T-helper 1 cell (primary cell): ENCODE measurements at regions not wholly inside any gene's neighbourhood (a gene's known extent, or its start where the extent isn't known, plus 50 kb on each side); places are given as distances from the start of the nearest gene placed in this dataset.
"Not testable (repeated sequence)": the region's sequence is repeated elsewhere in the genome, so short reads cannot be mapped to it uniquely, and the experiment has no call there.

Source experiments
- DNase-seq, 5 donors: peaks; one replicate each; pipeline ENCODE4 v3.0.0-alpha.2; 2012 to 2020

DNA sequence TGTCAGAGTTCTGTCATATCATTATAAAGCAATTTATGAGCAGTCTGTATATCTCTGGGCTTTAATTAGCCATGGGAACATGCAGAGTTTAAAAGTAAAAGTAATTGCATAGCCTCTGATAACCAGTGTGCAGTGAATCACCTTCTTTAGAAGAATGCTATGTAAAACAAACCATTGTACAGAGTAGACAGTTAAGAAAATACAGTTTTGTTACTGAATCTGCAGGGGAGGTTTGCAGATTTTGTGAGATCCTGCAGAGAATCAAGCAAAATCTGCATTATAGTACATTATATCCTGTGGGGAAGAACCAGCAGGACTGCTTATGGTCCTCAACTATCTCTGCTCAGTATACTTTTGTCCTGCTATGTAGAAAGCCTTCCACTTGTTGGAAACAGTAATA is 396.2 kb upstream of the NAALADL2 start:
- DNase-seq, result no peak

DNA sequence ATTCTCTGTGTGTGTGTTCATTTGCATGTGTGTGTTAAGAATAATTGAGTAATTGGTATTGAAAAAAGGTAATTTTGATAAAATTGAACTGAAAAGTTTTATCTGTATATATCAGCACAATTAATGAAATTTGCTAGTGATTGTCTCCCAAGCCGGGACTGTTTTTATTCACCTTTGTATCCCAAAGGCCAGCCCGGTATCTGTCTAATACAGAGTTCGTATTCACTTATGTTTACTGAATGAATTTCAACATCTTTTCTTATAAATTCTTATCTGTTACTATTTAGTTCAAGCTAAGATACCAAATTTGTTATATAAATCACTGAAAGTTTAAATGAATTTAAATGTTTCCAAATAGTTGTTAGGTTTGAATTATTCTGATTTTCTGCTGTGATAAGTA is 394.0 kb upstream of the NAALADL2 start:
- DNase-seq, result no peak

DNA sequence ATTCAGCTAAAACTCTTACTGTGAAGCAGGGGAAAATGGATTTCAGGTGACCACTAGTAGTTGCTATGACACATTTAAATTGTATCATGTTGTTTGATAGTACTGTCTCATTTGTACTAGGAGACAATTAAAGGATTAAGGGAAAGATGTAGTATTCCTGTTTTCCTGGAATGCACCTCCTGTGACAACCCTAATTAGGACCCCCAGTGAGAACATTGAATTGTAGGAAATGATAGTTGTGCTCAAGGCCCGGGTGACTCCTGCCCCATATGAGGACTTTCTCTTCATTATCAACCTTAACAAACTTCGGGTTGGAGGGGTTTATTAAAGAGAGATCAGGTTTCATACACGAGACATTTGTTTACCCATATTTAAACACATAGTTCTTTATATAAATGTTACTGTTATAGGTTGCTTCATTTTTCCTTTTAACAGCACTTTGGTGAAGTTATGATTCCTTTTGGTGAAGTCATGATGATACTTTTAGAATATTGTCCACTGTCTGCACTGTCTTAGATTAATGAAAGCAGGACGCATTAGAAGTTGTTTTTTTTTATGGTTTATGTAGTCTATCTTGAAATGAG is 392.6 kb upstream of the NAALADL2 start:
- no peak for DNase-seq

DNA sequence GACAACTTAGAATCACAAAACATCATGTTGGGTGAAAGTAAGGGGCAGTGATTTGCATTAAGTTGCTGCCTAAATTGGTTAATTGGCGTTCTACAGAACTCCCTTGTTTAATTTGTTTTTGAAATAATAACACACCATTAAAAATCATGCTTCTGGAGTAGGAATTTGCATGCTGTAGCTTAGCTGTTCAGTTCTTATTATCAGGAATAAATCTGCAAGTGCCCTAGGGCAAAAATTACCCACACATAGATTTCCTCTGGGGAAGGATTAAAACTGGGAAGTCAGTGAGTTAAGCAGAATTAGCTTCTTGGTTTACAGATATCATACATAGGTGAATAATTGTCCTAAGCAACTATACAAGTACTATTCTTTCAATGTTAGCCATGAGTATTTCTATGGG is 381.6 kb upstream of the NAALADL2 start:
- DNase-seq, result no peak

DNA sequence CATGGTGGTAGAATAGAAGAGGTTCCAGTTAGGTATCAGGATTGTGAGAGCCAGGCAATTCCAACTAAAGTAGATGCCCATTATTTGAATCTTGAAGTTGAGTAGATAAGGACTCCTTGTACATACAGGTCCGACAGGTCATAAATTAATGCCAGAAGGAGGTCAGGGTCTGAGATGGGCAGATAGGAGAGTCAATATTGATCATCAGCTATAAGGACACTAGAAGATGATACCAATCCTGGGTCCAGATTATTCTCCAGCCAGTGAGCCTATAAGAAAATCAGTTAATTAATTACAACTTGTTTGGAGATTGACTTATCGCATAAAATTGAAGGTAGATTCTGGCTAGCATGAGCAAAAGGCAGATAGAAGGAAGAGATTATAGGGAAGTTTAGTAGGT is 378.4 kb upstream of the NAALADL2 start:
- no peak for DNase-seq

DNA sequence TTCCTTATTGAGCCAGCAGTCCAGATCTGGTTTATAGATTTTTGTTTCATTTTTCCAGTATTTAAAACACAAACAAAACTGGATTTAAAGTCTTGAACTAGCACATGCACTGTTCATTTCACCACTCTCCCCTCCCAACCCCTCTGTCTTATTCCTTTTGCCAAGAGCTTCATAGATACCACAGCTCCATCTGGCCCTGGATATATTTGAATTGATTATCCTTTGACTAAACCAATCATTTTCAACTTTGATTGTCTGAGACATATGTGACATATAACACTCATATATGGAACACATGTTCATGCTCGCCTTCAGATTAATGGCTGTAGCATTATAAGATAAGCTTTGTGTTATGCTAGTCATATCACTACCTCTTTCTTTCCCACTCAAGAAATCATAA is 376.6 kb upstream of the NAALADL2 start:
- DNase-seq, result no peak

DNA sequence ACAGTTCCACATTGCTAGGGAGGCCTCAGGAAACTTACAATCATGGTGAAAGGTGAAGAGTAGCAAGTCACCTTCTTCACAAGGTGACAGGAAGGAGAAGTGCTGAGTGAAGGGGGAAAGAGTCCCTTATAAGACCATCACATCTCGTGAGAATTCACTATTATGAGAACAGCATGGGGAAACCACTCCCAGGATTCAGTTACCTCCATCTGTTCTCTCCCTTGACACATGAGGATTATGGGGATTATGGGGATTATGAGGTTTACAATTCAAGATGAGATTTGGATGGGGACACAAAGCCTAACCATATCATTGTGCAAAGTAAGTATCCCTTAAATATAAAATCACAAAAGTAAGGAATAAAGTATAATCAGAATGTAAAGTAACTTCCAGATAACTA is 375.9 kb upstream of the NAALADL2 start:
- no peak for DNase-seq

DNA sequence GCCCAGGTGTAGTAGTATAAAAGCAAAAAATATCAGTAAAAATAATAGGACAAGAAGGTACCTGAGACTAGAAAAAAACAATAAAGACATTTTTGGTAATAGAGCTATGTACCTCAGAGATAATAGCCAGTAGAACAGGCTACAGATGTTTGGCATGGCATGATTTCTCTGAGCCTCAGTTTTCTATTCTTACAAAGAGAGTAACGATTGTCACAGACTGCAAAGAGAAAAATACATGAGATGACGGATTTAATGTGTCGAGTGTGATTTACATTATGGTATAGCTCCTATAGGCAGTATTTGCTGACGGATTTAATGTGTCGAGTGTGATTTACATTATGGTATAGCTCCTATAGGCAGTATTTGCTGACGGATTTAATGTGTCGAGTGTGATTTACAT is 375.3 kb upstream of the NAALADL2 start:
- DNase-seq, result not testable (repeated sequence)

DNA sequence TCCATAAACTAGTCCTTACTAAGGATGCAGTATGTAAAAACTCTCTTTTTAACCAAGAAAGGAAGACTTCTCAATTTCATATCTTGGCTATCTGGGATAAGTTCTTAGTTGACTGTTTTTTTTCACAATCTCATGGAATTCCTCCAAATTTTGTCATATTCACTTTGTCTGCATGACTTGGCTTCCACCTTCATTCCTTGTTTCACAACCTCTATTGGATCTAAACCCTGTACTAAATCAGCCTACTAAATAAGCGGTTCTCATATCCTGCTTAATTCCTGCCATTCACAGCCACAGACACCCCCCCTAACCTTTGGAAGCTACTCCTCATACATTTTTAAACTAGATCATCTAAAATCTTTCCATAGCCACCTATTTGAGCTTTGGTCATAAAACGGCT is 370.6 kb upstream of the NAALADL2 start:
- no peak for DNase-seq

DNA sequence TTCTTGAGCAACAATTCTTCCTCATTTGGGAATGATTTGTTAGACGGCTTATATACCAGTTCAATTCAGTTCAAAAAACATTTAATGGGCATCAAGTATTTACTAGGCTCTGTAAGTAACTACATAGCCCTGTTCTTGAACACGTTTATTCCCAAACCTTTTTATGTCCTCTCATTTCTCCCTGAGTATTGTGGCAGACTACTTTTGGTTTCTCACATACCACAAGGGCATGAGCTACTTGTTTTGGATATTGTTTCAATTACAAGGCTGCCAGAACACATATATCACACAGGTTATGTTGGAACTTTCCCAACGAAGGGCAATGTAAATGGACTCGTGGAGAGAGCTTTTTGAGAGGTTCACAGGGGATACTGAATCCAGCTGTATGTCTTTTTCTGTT is 363.8 kb upstream of the NAALADL2 start:
- no peak for DNase-seq

DNA sequence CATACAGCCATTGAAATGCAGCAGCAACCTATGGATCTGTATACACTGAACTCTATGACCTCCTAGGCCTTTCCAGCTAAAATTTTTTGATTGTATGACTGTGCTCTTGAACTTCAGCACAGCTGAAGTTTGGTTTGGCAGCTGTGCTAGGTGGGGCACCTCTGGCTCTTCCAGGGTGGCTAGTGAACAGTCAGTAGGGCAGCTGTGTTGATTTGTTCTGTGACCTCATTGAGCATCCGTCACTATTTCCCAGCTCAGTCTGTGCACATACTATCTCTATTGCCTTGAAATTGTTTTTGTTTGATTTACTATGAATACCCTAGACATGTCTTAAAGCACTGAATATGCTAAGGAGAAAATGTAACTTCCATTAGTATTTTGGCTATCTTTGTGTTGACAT is 363.2 kb upstream of the NAALADL2 start:
- no peak for DNase-seq

DNA sequence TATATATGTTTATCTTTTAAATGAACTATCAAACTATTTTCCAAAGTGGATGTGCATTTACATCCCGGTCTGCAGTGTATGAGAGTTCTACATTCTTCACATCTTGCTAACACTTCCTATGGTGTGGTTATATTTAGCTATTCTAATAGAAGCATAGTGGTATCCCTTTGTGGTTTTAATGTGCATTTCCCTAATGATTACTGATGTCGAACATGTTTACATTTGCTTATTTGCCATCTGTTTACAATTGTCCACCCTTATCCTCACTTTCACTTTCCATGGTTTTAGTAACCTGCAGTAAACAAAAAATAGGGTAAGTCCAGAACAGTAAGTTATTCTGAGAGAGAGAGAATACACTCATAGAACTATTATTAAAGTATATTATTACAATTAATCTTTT is 360.5 kb upstream of the NAALADL2 start:
- no peak for DNase-seq

DNA sequence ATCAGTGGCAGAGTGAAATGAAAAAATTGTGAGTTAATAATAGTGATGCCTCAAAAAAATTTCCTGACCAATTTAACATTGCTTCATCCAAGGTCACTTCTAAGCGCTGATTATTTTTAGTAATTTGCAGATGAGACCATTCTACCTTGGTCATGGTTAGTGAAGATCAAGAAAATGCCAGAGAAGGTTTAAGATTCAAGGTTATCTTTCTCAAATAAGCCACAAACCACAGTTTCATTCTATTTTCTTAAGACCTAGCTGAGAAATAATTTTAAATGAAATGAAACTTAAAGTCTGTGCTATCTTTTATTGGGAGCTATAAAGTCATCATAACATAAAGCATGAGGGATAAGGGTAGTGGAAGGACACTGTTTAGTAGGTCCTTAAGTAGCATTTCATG is 353.9 kb upstream of the NAALADL2 start:
- no peak for DNase-seq

DNA sequence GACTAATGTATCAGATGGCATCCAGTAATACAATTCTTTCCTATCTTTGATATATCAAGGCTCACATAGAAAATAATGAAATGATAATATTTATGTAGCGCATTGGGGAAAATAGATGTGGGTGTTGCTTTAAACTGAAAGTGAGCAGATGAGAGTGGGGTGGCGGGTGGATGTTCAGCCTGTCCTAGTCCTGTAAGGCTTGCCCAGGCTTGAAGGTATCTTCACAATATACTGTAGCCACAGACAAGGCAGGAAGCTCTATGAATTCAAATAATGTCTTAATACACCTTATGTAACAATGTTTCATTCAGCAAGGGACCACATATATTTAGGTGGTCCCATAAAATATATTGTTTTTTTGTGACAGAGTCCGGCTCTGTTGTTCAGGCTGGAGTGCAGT is 334.9 kb upstream of the NAALADL2 start:
- DNase-seq, result no peak

DNA sequence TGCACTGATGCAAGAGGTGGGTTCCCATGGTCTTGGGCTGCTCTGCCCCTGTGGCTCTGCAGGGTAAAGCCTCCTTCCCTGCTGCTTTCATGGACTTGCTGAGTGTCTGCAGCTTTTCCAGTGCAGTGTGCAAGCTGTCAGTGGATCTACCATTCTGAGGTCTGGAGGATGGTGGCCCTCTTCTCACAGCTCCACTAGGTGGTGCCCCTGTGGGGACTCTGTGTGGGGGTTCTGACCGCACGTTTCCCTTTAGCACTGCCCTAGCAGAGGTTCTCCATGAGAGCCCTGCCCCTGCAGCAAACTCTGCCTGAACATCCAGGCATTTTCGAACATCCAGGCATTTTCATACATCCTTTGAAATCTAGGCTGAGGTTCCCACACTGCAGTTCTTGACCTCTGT is 329.8 kb upstream of the NAALADL2 start:
- DNase-seq, result no peak

DNA sequence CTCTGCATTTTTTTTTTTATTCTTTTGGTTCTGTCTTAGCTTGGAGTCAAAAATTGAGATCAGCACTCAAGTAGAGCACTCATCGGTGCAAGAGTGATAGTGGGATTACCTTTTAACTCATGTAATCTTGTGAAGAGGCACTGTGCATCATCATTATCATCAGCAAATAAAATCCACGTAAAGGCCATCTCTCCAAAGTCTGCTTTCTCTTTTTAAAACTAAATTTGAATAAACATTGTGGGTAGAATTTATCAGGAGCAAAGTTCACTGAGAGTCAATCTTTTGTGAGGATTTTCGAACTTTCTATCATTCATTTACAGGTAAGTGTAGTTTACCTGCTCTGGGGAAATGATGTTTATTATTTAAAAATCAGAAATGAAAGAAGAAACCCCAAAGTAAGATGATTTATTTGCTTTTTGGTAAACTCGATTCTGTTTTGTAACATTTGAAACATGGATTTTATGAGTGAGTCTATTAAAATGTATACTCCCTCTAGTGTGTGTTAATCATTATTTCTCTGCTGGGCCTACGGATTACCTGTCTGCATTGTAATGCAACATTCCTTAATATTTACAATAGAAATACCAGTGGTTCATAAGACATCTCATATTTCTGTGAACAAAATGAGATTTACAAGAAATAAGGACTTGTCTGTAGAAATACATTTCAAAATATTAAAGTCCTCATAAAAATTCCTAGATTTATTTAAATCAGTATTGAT is 327.7 kb upstream of the NAALADL2 start:
- DNase-seq, result no peak

DNA sequence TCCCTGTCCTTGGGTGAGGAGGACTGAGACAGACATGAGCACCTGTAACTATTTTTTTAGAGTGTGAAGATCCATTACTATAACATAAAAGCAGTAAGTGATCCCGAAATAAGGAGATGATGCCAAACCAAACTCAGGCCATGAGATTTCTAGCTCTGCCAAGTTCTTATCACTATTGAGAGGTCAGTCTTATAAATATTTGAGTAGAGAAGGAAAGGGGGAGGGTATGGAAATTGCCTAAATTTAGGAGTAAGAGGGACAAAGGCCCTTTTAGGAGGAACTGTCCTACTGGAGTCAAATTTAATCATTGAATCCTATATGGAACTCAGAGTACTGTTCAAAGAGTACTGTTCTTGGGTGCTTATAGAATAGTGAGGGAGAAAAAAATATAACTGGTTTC is 326.9 kb upstream of the NAALADL2 start:
- DNase-seq, result no peak

DNA sequence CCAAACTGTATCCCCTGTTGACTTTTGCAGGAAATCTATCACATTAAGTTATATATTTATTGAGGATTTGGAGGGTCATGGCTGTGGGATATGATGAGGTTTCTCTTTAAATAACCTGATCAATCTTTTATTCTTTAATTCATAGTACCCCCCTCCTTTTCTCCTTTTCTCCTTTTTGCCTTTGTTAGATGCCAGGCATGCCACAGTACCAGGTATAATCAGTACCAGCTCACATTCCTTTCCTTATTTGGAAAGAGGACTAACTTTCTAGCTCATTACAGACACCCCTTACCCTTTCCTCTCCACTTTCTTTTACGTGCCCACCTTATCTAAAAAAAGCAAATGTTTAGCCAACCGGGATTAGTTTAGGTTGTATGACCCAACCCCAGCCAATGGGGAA is 326.4 kb upstream of the NAALADL2 start:
- DNase-seq, result no peak

DNA sequence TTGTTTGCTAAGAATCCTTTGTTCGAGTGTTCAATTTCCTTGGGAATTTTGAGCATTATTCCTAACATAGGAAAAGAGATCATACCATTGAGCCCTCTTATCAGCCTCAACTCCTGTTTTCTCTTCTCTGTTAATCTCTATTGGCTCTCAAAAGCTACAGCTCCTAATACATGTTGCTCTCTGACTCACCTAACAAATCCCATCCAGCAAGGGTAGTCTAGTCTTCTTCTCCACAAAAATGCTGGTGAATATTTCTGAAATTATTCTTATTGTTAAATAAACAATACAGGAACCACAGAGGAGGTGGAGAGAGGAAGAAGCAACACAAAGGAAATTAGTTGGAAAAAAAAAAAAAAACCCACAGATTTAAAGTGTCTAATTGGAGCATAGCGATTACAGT is 325.8 kb upstream of the NAALADL2 start:
- no peak for DNase-seq

DNA sequence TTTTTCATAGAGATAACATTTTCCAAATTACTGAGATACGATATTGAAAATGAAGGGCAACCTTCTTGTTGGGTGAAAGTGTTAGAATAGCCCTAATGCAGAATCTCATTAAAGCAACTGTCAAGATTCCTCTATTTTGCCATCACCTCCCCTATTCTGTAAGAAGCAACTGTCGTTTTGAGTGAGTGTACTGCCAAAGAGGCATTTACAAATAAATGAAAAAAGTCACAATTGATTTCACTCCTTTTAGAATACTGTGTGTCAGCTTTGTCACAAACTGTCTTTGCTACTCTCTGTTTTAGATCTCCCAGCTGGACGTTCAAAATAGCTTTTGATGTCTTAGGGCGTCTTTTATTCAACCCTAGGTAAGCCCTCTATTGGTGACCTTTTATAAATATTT is 322.8 kb upstream of the NAALADL2 start:
- DNase-seq, result no peak

DNA sequence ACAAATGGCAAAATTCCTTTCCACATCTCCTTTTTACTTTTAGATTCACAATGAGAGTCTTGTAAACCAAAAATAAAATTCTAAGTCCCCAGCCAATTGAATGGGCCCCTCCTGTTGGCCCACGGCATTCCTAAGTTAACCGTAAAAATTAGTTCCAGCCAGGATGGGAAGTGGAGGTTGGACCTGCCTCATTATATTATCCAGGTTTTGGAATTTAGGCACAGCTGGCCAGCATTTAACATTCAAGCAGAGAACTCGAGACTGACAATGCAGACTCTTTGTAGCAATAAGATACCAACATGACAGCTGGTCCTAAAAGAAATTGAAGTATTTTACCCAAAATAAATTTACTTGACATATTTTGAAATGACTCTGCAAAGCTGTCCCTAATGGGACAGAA is 321.0 kb upstream of the NAALADL2 start:
- DNase-seq, result no peak

DNA sequence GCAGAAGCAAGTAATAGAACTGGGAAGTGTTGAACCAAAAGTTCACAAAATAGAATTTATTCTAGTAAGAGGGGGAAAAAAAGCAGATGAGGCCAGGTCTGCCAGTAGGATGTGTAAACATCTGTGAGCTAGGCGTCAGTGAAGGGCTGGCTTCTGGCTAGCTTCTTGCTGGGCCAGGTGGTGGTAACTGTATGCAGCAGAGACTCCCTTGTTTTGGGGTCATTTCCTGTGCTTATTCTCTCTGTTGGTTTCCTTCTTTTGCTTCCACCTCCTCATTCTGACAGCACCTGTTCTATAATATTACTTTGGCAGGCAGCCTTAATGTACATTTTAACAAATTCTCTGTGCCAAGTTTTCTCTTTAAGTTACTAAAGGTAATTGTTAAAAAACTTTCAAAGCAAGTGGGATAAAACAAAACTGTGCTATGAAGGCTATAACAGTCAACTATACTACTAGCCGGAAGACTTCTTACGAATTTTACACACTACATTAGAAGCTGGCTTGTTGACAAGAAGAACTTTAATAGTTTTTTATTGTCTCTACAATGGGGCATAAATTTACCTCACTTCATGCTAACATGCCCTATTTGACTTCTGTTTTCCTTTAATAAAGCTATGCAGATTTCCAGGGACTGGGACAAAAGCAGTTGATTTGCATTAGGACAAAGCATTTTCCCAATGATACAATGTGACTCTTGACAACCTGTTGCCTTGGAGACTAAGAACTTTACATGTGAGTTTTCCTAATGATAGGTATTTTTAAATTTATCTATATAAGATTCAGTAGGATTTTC is 318.8 kb upstream of the NAALADL2 start:
- DNase-seq, result no peak

DNA sequence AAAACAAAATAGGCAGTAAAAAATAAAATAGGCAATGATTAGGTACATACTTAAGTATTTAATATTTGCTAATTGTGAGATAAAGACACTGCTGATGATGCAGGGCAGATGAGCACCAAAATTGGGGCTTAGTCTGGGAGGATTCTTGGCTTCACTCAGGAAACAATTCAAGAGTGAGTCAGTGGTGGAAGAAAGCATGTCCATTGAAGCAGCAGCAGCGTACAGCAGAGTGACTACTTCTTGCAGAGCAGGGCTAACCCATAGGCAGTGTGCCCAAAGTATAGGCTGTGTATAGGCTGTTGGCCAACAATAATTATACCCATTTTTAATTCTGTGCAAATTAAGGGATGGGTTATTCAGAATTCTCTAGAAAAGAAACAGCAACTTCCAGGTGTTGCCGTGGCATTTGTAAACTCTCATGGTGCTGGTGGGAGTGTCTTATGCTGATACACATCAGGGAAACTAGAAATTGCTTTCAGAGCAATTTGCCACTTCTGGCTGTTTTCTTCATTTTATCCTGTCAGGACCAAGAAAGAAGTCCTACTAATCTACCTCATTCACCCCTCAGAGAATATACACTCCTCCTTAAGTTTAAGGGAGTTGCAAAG is 317.3 kb upstream of the NAALADL2 start:
- DNase-seq, result no peak
